GM19397 (cell line): ENCODE measurements at regions not wholly inside any gene's neighbourhood (a gene's known extent, or its start where the extent isn't known, plus 50 kb on each side); places are given as distances from the start of the nearest gene placed in this dataset.

ENCODE experiments used
- ATAC-seq: cut with Tn5 transposase; IDR thresholded peaks from one replicate; pipeline ENCODE4 v1.9.1; 2021; ENCODE audit warnings: mild to moderate bottlenecking, moderate library complexity; ENCODE audit not compliant: unreplicated experiment

GRCh38 chr17:79506150-79506870, 104.5 kb downstream of the RBFOX3 start:
- ATAC-seq = no peak

GRCh38 chr17:79505199-79505598, 105.7 kb downstream of the RBFOX3 start:
- no peak for ATAC-seq

GRCh38 chr17:79504181-79504605, 106.7 kb downstream of the RBFOX3 start:
- ATAC-seq = no peak

GRCh38 chr17:79503126-79503839, 107.6 kb downstream of the RBFOX3 start:
- no peak for ATAC-seq

- no peak for ATAC-seq
Observed at GRCh38 chr17:79501910-79502309, 108.9 kb downstream of the RBFOX3 start.

- no peak for ATAC-seq
Observed at GRCh38 chr17:79500745-79501618, 109.9 kb downstream of the RBFOX3 start.

GRCh38 chr17:79498854-79499253, 112.0 kb downstream of the RBFOX3 start:
- no peak for ATAC-seq

- ATAC-seq = no peak
Observed at GRCh38 chr17:79497777-79498348, 113.0 kb downstream of the RBFOX3 start.

GRCh38 chr17:79496422-79497005, 114.3 kb downstream of the RBFOX3 start:
- ATAC-seq = no peak

GRCh38 chr17:79495665-79496064, 115.2 kb downstream of the RBFOX3 start:
- ATAC-seq = no peak

- ATAC-seq = no peak
Observed at GRCh38 chr17:79491006-79491405, 119.8 kb downstream of the RBFOX3 start.

- ATAC-seq = no peak
Observed at GRCh38 chr17:79490530-79490929, 120.3 kb downstream of the RBFOX3 start.

GRCh38 chr17:79487149-79487548, 123.7 kb downstream of the RBFOX3 start:
- ATAC-seq = no peak

GRCh38 chr17:79485991-79486390, 124.9 kb downstream of the RBFOX3 start:
- ATAC-seq = no peak

- no peak for ATAC-seq
Observed at GRCh38 chr17:79485419-79485985, 125.3 kb downstream of the RBFOX3 start.

GRCh38 chr17:79484600-79485418, 126.0 kb downstream of the RBFOX3 start:
- no peak for ATAC-seq

- no peak for ATAC-seq
Observed at GRCh38 chr17:79483842-79484241, 127.0 kb downstream of the RBFOX3 start.

- no peak for ATAC-seq
Observed at GRCh38 chr17:79482727-79483521, 127.9 kb downstream of the RBFOX3 start.

GRCh38 chr17:79479876-79480275, 131.0 kb downstream of the RBFOX3 start:
- ATAC-seq = no peak
